SK-N-MC (cell line): ENCODE measurements at regions not wholly inside any gene's neighbourhood (a gene's known extent, or its start where the extent isn't known, plus 50 kb on each side); places are given as distances from the start of the nearest gene placed in this dataset.

Experiments
- EZH2 ChIP-seq: fragments of 200-600 bp; sonication (generic); IDR thresholded peaks from one replicate; pipeline ENCODE4 v1.6.1; 2017; ENCODE audit warnings: antibody characterized with exemption
- FOXP2 ChIP-seq: optimal IDR thresholded peaks from 2 replicates; pipeline ENCODE3; 2011; ENCODE audit warnings: mild to moderate bottlenecking, moderate library complexity; ENCODE audit not compliant: insufficient read depth; ENCODE audit errors: extremely low read length, control extremely low read depth
- POLR2AphosphoS5 ChIP-seq: IDR thresholded peaks from 2 replicates; pipeline ENCODE4 v1.6.1; 2012; ENCODE audit warnings: mild to moderate bottlenecking, low read depth, low read length, borderline replicate concordance

DNA sequence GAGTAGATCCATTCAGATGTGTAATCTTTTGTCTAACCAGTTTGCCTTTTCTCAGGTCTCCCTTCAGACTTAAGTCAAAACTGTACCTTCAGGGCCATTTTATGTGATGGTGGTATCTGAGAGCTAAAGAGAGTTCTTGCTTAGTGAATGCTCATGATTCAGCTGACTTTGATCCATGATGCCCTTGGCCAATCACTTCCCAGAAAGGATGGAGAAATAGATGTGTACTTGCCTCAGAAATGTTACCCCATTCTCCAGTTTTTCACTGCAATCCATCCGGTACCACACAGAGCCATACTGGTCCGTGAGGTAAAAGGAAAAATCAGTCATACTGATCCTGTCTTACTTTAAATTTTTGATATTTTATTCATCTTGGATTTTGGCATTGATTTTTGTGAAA is 234.8 kb upstream of the PIK3C3 start:
- no peak for TF ChIP-seq POLR2AphosphoS5
- TF ChIP-seq EZH2: no peak
- TF ChIP-seq FOXP2: no peak
